Ascending aorta (tissue), 2 donors: ENCODE measurements at regions not wholly inside any gene's neighbourhood (a gene's known extent, or its start where the extent isn't known, plus 50 kb on each side); places are given as distances from the start of the nearest gene placed in this dataset.

Experiments used
- DNase-seq, 2 donors: peaks; one replicate each; pipeline ENCODE4 v3.0.0-alpha.2; 2019; ENCODE audit warnings: low spot score in 2 of 2
- H3K27ac ChIP-seq, 2 donors: fragments of 200-600 bp; sonication (generic); one replicate each; pipeline ENCODE4 v1.5.1; 2016 to 2017; ENCODE audit warnings: mild to moderate bottlenecking in 1 of 2
- H3K27me3 ChIP-seq: fragments of 200-600 bp; sonication (generic); one replicate; pipeline ENCODE4 v1.5.1; 2017
- H3K36me3 ChIP-seq, 2 donors: fragments of 200-600 bp; sonication (generic); one replicate each; pipeline ENCODE4 v1.5.1; 2016
- H3K4me1 ChIP-seq, 2 donors: fragments of 200-600 bp; sonication (generic); one replicate each; pipeline ENCODE4 v1.5.1; 2016 to 2017; ENCODE audit warnings: mild to moderate bottlenecking in 1 of 2
- H3K4me3 ChIP-seq, 2 donors: fragments of 200-600 bp; sonication (generic); one replicate each; pipeline ENCODE4 v1.5.1; 2016 to 2017; ENCODE audit warnings: mild to moderate bottlenecking in 1 of 2
- H3K9me3 ChIP-seq, 2 donors: fragments of 200-600 bp; sonication (generic); one replicate each; pipeline ENCODE4 v1.5.1; 2016
- intact Hi-C: fragments of 100-400 bp; cut with DNase I; formaldehyde crosslinking; loops from one replicate; pipeline ENCODE4 v1.15.1; 2023
- TF ChIP-seq, protein P1 (sequence below), 3 experiments: fragments of 200-600 bp in 2 of 3; fragments of 450-650 bp in 1 of 3; sonication (generic) in 2 of 3; IDR thresholded peaks; one replicate each; pipeline ENCODE4 v1.5.1; 2016 to 2019; ENCODE audit warnings: antibody characterized with exemption in 3 of 3, mild to moderate bottlenecking in 1 of 3, moderate library complexity in 1 of 3

DNA sequence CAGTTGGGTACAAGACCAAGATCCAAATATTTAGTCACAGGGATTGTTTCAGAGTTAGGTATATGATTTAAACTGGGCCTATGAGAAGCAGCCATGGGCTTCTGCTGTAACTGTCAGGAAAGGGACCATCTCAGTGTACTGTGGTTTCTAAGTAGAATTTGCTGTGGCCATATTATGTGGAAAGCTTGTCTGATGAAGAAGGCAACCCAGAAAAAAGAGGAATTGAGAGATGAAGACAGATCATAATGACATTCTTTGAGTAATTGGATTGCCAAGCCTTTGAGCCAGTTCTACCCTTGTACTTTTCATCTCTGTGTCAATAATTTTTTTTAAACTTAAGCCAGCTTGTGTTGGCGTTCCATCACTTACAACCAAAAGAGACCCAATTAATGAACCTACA, 259.6 kb downstream of the NUP35 start:
- Histone ChIP-seq H3K4me3 (no peak overlapping the region), H3K36me3 (no peaks in the 10 kb centered on the region), H3K9me3 (peaks cover 0 to 9% of the 10 kb centered on the region in 2 donors), H3K4me1 (no peaks in the 10 kb centered on the region), H3K27ac (no peak overlapping the region), H3K27me3 (no peaks in the 10 kb centered on the region)
- TF ChIP-seq, protein P1, sequence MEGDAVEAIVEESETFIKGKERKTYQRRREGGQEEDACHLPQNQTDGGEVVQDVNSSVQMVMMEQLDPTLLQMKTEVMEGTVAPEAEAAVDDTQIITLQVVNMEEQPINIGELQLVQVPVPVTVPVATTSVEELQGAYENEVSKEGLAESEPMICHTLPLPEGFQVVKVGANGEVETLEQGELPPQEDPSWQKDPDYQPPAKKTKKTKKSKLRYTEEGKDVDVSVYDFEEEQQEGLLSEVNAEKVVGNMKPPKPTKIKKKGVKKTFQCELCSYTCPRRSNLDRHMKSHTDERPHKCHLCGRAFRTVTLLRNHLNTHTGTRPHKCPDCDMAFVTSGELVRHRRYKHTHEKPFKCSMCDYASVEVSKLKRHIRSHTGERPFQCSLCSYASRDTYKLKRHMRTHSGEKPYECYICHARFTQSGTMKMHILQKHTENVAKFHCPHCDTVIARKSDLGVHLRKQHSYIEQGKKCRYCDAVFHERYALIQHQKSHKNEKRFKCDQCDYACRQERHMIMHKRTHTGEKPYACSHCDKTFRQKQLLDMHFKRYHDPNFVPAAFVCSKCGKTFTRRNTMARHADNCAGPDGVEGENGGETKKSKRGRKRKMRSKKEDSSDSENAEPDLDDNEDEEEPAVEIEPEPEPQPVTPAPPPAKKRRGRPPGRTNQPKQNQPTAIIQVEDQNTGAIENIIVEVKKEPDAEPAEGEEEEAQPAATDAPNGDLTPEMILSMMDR (IDR thresholded peaks at IDR 0.05): no peak
- intact Hi-C loops: no loop called here
- DNase-seq: no peak

DNA sequence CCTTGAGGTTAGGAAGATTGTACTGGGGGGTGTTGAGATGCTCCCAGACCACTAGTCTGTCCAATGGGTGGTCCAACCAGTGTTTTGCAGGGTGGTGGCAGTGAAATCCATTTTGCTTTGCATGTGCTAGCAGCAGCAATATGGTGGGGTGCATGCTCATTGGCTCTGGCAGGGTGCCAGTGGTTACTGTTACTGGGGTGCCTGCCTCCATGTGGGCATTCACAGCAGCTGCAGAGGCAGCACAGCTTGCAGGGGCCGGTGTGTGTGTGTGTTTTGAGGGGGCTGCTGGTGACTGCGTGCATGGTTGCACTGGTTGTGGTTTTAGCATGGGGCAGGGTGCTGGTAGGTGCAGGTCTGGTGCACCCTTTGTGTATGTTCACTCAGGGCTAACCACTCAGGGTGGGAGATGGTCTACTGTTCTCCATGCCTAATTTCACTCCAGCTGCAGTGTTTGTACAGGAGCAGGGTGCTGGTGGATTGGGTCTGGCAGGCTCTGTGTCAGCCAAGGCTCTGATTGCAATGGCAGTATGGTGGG, 265.4 kb downstream of the NUP35 start:
- intact Hi-C loops: no loop called here
- H3K4me3 ChIP-seq: no peak overlapping the region

DNA sequence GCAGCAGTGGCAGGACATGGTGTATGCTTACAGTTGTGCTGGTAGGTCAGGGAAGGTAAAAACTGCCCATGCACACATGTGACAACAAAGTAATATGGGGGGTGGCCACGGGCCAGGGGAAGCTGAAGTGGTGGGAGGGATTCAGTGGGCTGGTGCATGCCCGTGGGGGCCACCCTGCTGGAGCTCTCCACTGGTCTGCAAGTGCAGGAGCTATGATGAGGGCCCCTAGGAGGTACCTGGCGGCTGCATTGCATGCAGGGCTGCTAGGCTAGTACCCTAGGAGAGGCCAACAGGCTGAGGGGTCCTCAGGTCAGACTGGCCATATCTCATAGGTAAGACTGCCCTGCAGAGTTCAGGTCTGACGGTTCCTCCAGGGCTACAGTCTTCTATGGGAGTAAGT, 265.9 kb downstream of the NUP35 start:
- DNase-seq: no peak
- H3K27ac ChIP-seq: no peak overlapping the region
- H3K9me3 ChIP-seq: peaks cover 0 to 13% of the 10 kb centered on the region in 2 donors
- TF ChIP-seq, protein P1 (IDR thresholded peaks at IDR 0.05): no peak
- H3K36me3 ChIP-seq: no peaks in the 10 kb centered on the region
- intact Hi-C loops: no loop called here
- no peaks in the 10 kb centered on the region for H3K27me3 ChIP-seq
- no peaks in the 10 kb centered on the region for H3K4me1 ChIP-seq
- H3K4me3 ChIP-seq: no peak overlapping the region

More for the DNA sequence above, 265.4 kb downstream of the NUP35 start:
- TF ChIP-seq, protein P1 (IDR thresholded peaks at IDR 0.05): no peak
- Histone ChIP-seq H3K27ac (no peak overlapping the region), H3K36me3 (no peaks in the 10 kb centered on the region), H3K9me3 (peaks cover 0 to 13% of the 10 kb centered on the region in 2 donors), H3K27me3 (no peaks in the 10 kb centered on the region), H3K4me1 (no peaks in the 10 kb centered on the region)
- no peak for DNase-seq

DNA sequence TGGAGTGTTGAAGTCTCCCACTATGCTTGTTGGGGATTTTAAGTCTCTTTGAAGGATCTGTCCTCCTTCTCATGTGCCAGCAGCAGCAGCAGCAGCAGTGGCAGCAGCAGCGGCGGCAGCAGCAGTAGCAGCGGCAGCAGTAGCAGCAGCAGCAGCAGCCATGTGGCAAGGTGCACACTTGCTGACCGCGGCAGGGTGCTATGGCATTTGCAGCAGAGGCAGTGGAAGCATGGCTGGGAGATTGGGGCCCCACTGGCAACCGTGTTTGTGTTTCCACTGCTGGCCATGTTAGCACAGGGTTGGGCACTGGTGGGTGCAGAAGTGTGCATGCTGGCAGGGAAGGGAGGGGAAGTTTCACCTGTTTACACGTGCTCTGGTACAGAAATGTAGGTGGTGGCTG, 280.1 kb downstream of the NUP35 start:
- H3K27me3 ChIP-seq: no peaks in the 10 kb centered on the region
- H3K4me3 ChIP-seq: no peak overlapping the region
- no peaks in the 10 kb centered on the region for H3K4me1 ChIP-seq
- TF ChIP-seq, protein P1 (IDR thresholded peaks at IDR 0.05): no peak
- no peaks in the 10 kb centered on the region for H3K9me3 ChIP-seq
- no peaks in the 10 kb centered on the region for H3K36me3 ChIP-seq
- intact Hi-C loops: no loop called here
- DNase-seq: no peak
- no peak overlapping the region for H3K27ac ChIP-seq

DNA sequence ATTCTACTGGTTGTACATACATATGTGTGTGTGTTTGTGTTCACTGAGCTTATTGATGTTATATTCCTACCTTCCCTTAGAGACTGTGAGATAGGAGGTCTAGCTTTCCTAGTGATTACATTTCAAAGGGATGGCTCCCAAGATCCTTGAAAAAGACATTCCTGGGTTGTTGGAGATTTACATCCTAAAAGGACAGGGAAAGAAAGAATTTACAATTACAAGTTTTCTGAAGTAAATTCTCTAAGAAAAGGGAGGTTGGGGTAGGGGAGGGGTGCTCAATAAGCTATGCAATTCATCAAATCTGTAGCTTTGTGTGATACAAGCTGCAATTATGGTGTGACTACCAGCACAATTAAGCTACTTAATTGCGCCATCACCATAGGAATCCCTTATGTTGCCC, 284.3 kb downstream of the NUP35 start:
- Histone ChIP-seq H3K9me3 (no peaks in the 10 kb centered on the region), H3K4me1 (no peaks in the 10 kb centered on the region), H3K36me3 (no peaks in the 10 kb centered on the region), H3K27me3 (no peaks in the 10 kb centered on the region), H3K27ac (no peak overlapping the region), H3K4me3 (no peak overlapping the region)
- TF ChIP-seq, protein P1 (IDR thresholded peaks at IDR 0.05): no peak
- intact Hi-C loops: no loop called here
- DNase-seq: no peak

DNA sequence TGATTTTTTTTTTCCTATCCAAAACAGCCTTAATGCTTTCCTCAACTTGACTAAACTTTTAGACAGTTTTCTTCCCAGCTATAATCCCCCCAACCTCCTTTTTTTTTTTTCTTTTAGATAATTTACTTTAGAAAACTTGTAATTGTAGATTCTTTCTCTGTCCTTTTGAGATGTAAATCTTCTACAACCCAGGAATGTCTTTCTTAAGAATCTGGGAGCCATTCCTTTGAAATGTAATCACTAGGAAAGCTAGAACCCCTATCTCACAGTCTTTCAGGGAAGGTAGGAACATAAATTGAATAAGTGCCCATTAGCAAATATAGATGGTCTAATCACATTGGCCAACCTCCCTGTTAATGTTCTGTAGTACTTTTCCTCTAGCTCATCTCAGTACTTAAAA, 285.4 kb downstream of the NUP35 start:
- H3K27me3 ChIP-seq: no peaks in the 10 kb centered on the region
- H3K36me3 ChIP-seq: no peaks in the 10 kb centered on the region
- no peak overlapping the region for H3K4me3 ChIP-seq
- H3K9me3 ChIP-seq: no peaks in the 10 kb centered on the region
- intact Hi-C loops: no loop called here
- DNase-seq: no peak
- TF ChIP-seq, protein P1 (IDR thresholded peaks at IDR 0.05): no peak
- no peak overlapping the region for H3K27ac ChIP-seq
- H3K4me1 ChIP-seq: no peaks in the 10 kb centered on the region
